HG02642 (cell line): ENCODE measurements at regions not wholly inside any gene's neighbourhood (a gene's known extent, or its start where the extent isn't known, plus 50 kb on each side); places are given as distances from the start of the nearest gene placed in this dataset.
A peak's percentile ranks its signal among the peaks of the same experiment; 100 is the strongest.
"Not testable (repeated sequence)": the region's sequence is repeated elsewhere in the genome, so short reads cannot be mapped to it uniquely, and the experiment has no call there.

ENCODE experiments used
- ATAC-seq: cut with Tn5 transposase; IDR thresholded peaks from one replicate; pipeline ENCODE4 v1.9.1; 2021; ENCODE audit warnings: mild to moderate bottlenecking; ENCODE audit not compliant: unreplicated experiment, poor library complexity

DNA sequence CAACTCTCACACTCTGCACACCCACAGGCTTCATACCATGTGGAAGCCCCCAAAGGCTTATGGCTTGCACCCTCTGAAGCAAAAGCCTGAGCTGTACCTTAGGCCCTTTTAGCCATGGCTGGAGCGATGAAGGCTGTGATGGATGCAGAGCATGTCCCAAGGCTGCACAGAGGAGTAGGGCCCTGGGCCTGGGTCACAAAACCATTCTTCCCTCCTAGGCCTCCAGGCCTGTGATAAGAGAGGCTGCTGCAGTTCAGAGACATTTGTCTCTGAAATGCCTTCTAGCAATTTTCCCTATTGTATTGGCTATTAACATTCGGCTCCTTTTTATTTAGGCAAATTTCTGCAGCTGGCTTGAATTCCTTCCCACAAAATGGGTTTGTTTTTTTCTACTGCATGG is 1707.7 kb downstream of the MRPL39 start:
- no peak for ATAC-seq

DNA sequence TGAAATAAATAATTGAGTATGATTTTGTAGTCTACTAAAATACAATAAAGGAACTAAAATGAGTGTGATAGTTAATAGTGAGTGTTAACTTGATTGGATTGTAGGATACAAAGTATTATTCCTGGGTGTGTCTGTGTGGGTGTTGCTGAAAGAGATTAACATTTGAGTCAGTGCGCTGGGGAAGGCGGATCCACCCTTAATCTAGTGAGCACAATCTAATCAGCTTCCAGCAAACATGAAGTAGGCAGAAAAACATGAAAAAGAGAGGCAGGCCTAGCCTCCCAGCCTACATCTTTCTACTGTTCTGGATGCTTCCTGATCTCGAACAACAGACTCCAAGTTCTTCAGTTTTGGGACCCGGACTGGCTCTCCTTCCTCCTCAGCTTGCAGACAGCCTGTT is 1716.6 kb downstream of the MRPL39 start:
- ATAC-seq = no peak

- peak; percentile 77 for ATAC-seq
Observed at GRCh38 chr21:23887725-23888306, 1719.5 kb downstream of the MRPL39 start.

DNA sequence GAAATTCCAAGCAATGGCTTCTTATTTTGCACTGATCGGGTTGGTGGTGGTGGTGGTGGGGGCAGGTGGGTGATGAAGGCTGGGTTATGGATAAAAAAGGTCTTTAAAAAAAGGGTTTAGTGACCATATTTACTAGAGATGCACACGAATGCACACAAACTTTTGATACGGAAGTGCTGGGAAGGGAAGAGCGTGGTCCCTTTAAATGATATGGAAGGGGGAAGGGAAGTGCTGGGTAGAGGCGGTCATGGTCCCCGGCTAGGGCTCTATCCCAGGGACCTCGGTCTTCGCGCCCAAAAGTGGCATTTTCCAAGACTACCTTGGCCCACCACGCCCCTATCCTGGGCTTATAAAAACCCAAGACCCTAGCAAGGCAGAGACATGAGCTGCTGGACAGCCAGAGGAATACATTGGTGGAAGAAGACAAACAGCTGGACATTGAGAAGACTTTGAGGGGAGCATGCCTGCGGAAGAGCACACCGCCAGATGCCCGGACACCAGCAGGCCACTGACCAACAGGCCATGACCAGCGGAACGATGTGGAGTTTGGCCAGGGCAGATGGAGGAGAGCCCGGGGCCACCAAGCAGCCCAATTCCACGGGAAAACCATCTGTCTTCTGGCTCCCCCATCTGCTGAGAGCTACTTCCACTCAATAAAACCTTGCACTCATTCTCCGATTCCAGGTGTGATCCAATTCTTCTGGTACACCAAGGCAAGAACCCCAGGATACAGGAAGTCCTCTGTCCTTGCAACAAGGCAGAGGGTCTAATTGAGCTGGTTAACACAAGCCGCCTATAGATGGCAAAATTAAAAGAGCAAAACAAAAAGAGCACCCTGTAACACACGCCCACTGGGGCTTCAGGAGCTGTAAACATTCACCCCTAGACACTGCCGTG is 1720.2 kb downstream of the MRPL39 start:
- no peak for ATAC-seq

DNA sequence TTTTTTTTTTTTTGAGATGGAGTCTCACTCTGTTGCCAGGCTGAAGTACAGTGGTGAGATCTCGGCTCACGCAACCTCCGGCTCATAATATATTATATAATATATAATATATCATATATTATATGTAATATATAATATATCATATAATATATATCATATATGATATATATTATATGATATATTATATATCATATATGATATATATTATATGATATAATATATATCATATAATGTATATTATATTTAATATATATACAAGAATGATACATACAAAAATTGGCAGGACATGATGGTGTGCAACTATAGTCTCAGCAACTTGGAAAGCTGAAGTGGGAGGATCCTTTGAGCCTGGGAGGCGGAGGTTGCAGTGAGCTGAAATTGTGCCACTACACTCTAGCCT is 1725.5 kb downstream of the MRPL39 start:
- no peak for ATAC-seq

GRCh38 chr21:23876925-23877558 is 1730.2 kb downstream of the MRPL39 start:
- no peak for ATAC-seq

- no peak for ATAC-seq
Observed at GRCh38 chr21:23874271-23874670, 1733.0 kb downstream of the MRPL39 start.

GRCh38 chr21:23861911-23862504 is 1745.3 kb downstream of the MRPL39 start:
- no peak for ATAC-seq

DNA sequence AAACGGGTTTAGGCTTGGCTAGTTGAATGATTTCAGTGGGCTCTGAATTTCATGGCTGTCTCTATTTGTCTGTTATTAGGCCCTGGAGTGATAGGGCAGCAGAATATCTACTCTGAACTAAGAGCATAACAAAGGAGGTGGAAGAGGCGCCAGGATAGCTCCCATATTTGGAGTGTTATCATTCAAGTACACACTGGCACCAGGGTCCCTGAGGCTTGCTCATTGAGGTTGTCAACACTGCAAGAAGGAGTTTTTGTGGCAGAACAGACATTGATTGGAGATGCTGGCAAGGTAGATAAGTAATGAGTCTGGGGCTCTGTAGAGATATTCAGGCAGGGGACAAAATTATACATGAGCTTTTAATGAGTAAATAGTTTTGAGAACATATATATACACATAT is 1748.4 kb downstream of the MRPL39 start:
- no peak for ATAC-seq

- ATAC-seq = peak; percentile 72
Observed at GRCh38 chr21:23853796-23854379, 1753.4 kb downstream of the MRPL39 start.

DNA sequence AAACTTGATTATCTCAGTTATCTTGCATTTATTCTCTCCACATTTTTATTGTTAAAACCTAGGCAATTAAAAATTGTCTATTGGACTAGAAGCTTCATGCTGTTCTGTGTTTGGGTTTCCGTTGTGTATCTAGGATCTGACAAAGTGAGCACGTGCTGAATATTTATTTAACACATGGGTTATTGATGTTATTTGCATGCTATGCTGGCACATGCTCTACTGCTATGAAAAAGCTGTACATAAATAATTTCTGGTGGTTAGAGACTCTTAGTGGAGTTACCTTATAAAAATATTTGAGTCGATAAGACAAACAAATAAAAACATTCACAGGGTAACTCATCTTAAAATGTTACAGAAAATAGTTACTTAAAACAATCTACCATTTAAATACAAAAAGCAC is 1769.7 kb downstream of the MRPL39 start:
- ATAC-seq = no peak

- no peak for ATAC-seq
Observed at GRCh38 chr21:23822760-23823159, 1784.5 kb downstream of the MRPL39 start.

- ATAC-seq = no peak
Observed at GRCh38 chr21:23817337-23817736, 1789.9 kb downstream of the MRPL39 start.

- no peak for ATAC-seq
Observed at GRCh38 chr21:23812485-23812884, 1794.8 kb downstream of the MRPL39 start.

DNA sequence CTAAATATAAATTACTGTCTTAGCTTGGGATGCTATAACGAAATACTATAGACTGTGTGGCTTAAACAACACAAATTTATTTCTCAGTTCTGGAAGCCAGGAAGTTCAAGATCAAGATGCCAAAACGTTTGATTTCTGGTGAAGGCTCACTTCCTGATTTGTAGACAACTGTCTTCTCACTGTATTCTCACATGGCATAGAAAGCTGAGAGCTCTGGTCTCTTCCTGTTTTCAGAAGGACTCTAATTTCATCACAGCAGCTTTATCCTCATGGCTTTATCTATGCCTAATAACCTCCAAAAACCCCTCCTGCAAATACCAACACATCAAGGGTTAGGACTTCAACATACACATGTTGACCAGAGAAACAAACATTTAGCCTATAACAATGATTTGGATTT is 1795.5 kb downstream of the MRPL39 start:
- no peak for ATAC-seq

- ATAC-seq = no peak
Observed at GRCh38 chr21:23809573-23809972, 1797.7 kb downstream of the MRPL39 start.

- ATAC-seq = not testable (repeated sequence)
Observed at GRCh38 chr21:23806966-23807548, 1800.2 kb downstream of the MRPL39 start.

GRCh38 chr21:23804866-23805265 is 1802.4 kb downstream of the MRPL39 start:
- no peak for ATAC-seq

DNA sequence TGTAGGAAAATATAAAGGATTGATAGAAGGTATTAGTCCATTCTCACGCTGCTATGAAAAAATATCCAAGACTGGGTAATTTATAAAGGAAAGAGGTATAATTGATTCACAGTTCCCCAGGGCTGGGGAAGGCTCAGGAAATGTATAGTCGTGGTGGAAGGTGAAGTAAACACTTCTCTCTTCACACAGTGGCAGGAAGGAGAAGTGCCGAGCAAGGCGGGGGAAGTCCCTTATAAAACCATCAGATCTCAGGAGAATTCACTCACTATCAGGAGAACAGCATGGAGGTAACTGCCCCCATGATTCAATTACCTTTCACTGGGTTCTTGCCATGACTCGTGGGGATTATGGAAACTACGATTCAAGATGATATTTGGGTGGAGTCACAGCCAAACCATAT is 1806.0 kb downstream of the MRPL39 start:
- ATAC-seq = no peak

- ATAC-seq = no peak
Observed at GRCh38 chr21:23799376-23799775, 1807.9 kb downstream of the MRPL39 start.
